Adrenal gland (tissue), 5 donors: ENCODE measurements at regions not wholly inside any gene's neighbourhood (a gene's known extent, or its start where the extent isn't known, plus 50 kb on each side); places are given as distances from the start of the nearest gene placed in this dataset.

Source experiments
- POLR2A ChIP-seq, 2 donors: fragments of 450-650 bp; IDR thresholded peaks; one replicate each; pipeline ENCODE4 v1.6.1; 2017; ENCODE audit warnings: antibody characterized with exemption in 2 of 2, mild to moderate bottlenecking in 2 of 2, moderate library complexity in 1 of 2
- TF ChIP-seq, protein P1 (sequence below), 6 experiments: fragments of 450-650 bp in 4 of 6; fragments of 200-600 bp in 2 of 6; sonication (generic) in 1 of 6; IDR thresholded peaks; 1 replicate in 5 of 6; 2 replicates in 1 of 6; pipeline versions ENCODE4 v1.5.1 to v1.8.0; 2016 to 2021; ENCODE audit warnings: antibody characterized with exemption in 6 of 6, mild to moderate bottlenecking in 2 of 6, moderate library complexity in 1 of 6
- donor health status: DM: no; HTN: no; CAD: no.

GRCh38 chr7:136728945-136729344, 139.5 kb upstream of the CHRM2 start:
- TF ChIP-seq, protein P1, sequence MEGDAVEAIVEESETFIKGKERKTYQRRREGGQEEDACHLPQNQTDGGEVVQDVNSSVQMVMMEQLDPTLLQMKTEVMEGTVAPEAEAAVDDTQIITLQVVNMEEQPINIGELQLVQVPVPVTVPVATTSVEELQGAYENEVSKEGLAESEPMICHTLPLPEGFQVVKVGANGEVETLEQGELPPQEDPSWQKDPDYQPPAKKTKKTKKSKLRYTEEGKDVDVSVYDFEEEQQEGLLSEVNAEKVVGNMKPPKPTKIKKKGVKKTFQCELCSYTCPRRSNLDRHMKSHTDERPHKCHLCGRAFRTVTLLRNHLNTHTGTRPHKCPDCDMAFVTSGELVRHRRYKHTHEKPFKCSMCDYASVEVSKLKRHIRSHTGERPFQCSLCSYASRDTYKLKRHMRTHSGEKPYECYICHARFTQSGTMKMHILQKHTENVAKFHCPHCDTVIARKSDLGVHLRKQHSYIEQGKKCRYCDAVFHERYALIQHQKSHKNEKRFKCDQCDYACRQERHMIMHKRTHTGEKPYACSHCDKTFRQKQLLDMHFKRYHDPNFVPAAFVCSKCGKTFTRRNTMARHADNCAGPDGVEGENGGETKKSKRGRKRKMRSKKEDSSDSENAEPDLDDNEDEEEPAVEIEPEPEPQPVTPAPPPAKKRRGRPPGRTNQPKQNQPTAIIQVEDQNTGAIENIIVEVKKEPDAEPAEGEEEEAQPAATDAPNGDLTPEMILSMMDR (IDR thresholded peaks at IDR 0.05): no peak
- TF ChIP-seq POLR2A (IDR thresholded peaks at IDR 0.05): no peak
